B cell (primary cell): ENCODE measurements at regions not wholly inside any gene's neighbourhood (a gene's known extent, or its start where the extent isn't known, plus 50 kb on each side); places are given as distances from the start of the nearest gene placed in this dataset.

Source experiments
- ATAC-seq: fragments of 200-7000 bp; cut with Tn5 transposase; one replicate; pipeline ENCODE4 v1.10.0; 2021; ENCODE audit warnings: low read depth, mild to moderate bottlenecking, moderate number of reproducible peaks, moderate library complexity
- CTCF ChIA-PET: fragments of 350-600 bp; sonication (Branson Sonifier 250); formaldehyde crosslinking; loops from one replicate; lab custom pipeline; 2021; ENCODE audit warnings: antibody characterized with exemption, inconsistent platforms; lab: Charles Lee
- POLR2A ChIA-PET: fragments of 350-600 bp; sonication (Branson Sonifier 250); formaldehyde crosslinking; loops from one replicate; lab custom pipeline; 2021; ENCODE audit warnings: antibody characterized with exemption; lab: Charles Lee
- DNase-seq: peaks from one replicate; pipeline ENCODE4 v3.0.0; 2013
- H2AFZ ChIP-seq: 2 replicates; pipeline ENCODE4 v1.6.1; 2012; ENCODE audit warnings: mild to moderate bottlenecking, low read depth, low read length; ENCODE audit not compliant: insufficient read depth, poor library complexity, severe bottlenecking
- H3K27ac ChIP-seq, 2 donors: 1 replicate in 1 of 2; 2 replicates in 1 of 2; pipeline ENCODE4 v1.5.1; 2012 to 2013; ENCODE audit warnings: low read length in 2 of 2, mild to moderate bottlenecking in 2 of 2, moderate library complexity in 1 of 2
- H3K27me3 ChIP-seq, 4 experiments: fragments of 200-600 bp in 1 of 4; sonication (generic) in 1 of 4; replicated peaks in 1 of 4; 1 replicate in 2 of 4; 2 replicates in 2 of 4; pipeline versions ENCODE4 v1.6.1 to v1.7.0; 2013 to 2016; ENCODE audit warnings: low read length in 3 of 4, mild to moderate bottlenecking in 2 of 4, mixed read lengths in 1 of 4, moderate library complexity in 1 of 4; ENCODE audit not compliant: insufficient read depth in 4 of 4, control insufficient read depth in 3 of 4; ENCODE audit errors: control extremely low read depth in 1 of 4
- H3K36me3 ChIP-seq, 2 experiments: replicated peaks in 1 of 2; 1 replicate in 1 of 2; 2 replicates in 1 of 2; pipeline versions ENCODE4 v1.6.1 to v1.7.1; 2013; ENCODE audit warnings: low read length in 1 of 2; ENCODE audit not compliant: insufficient read depth in 2 of 2, control insufficient read depth in 1 of 2; ENCODE audit errors: control extremely low read depth in 1 of 2, extremely low read depth in 1 of 2
- H3K4me1 ChIP-seq, 2 donors: fragments of 200-600 bp in 1 of 2; sonication (generic) in 1 of 2; 1 replicate in 1 of 2; 2 replicates in 1 of 2; pipeline versions ENCODE4 v1.5.1 to v1.6.1; 2013 to 2017; ENCODE audit warnings: low read length in 2 of 2; ENCODE audit not compliant: control insufficient read depth in 2 of 2, insufficient read depth in 2 of 2
- H3K4me2 ChIP-seq: replicated peaks from 2 replicates; pipeline ENCODE3; 2012; ENCODE audit warnings: mild to moderate bottlenecking, low read depth, low read length; ENCODE audit not compliant: poor library complexity, severe bottlenecking
- H3K4me3 ChIP-seq, 5 experiments: fragments of 200-600 bp in 1 of 5; sonication (generic) in 1 of 5; 1 replicate in 3 of 5; 2 replicates in 2 of 5; pipeline versions ENCODE4 v1.5.1 to v1.7.0; 2011 to 2016; ENCODE audit warnings: low read length in 4 of 5, mild to moderate bottlenecking in 4 of 5, low read depth in 2 of 5, control low read depth in 1 of 5, moderate library complexity in 1 of 5; ENCODE audit not compliant: insufficient read depth in 1 of 5; ENCODE audit errors: control extremely low read depth in 1 of 5, extremely low read depth in 1 of 5
- H3K79me2 ChIP-seq: fragments of 200-600 bp; sonication (generic); one replicate; pipeline ENCODE4 v1.6.0; 2016; ENCODE audit warnings: low read length; ENCODE audit not compliant: control insufficient read depth, insufficient read depth
- H3K9ac ChIP-seq: fragments of 200-600 bp; sonication (generic); 2 replicates; pipeline ENCODE4 v1.6.1; 2017; ENCODE audit warnings: mild to moderate bottlenecking, low read length, moderate library complexity
- H3K9me3 ChIP-seq, 3 donors: one replicate each; pipeline versions ENCODE4 v1.6.1 to v1.7.1; 2013; ENCODE audit warnings: low read length in 2 of 3; ENCODE audit not compliant: control insufficient read depth in 2 of 3, insufficient read depth in 1 of 3; ENCODE audit errors: control extremely low read depth in 1 of 3
- H4K20me1 ChIP-seq: 2 replicates; pipeline ENCODE4 v1.6.0; 2012; ENCODE audit warnings: mild to moderate bottlenecking, low read length; ENCODE audit not compliant: insufficient read depth, control insufficient read depth, poor library complexity, severe bottlenecking
- H3K27ac Mint-ChIP-seq: one replicate; pipeline ENCODE4 v1.8.0; 2021; ENCODE audit warnings: mixed read lengths
- H3K27me3 Mint-ChIP-seq: one replicate; pipeline ENCODE4 v1.8.0; 2021; ENCODE audit warnings: mixed read lengths
- H3K4me1 Mint-ChIP-seq: one replicate; pipeline ENCODE4 v1.8.0; 2021; ENCODE audit warnings: mixed read lengths
- H3K4me3 Mint-ChIP-seq: one replicate; pipeline ENCODE4 v1.8.0; 2021; ENCODE audit warnings: mixed read lengths
- H3K9me3 Mint-ChIP-seq: one replicate; pipeline ENCODE4 v1.8.0; 2022; ENCODE audit warnings: mixed read lengths; ENCODE audit not compliant: insufficient read depth
- CTCF ChIP-seq: fragments of 200-600 bp; IDR thresholded peaks from one replicate; pipeline ENCODE4 v1.8.0; 2022; ENCODE audit warnings: antibody characterized with exemption, mild to moderate bottlenecking
- EZH2 ChIP-seq: IDR thresholded peaks from 2 replicates; pipeline ENCODE4 v1.6.1; 2012; ENCODE audit warnings: borderline replicate concordance, low read depth, mild to moderate bottlenecking, moderate library complexity, low read length; ENCODE audit not compliant: insufficient read depth, poor library complexity, severe bottlenecking
- WGBS: methylation state at CpG from one replicate; pipeline ENCODE4 v1.1.5; 2013; ENCODE audit warnings: missing lambda C conversion rate; ENCODE audit not compliant: insufficient coverage; 5-methylcytosine and 5-hydroxymethylcytosine counted together
- intact Hi-C: fragments of 100-400 bp; cut with micrococcal nuclease; formaldehyde crosslinking; loops from one replicate; pipeline ENCODE4 v1.10.0; 2022

- H3K4me1 ChIP-seq: no peaks in the 10 kb centered on the region
- H3K27me3 ChIP-seq: peaks cover 0 to 3% (median 1%) of the 10 kb centered on the region in 4 experiments
- DNase-seq: no peak
- intact Hi-C loops: no loop called here
- Mint-ChIP-seq H3K27ac (no peak overlapping the region), H3K4me1 (no peaks in the 10 kb centered on the region), H3K4me3 (no peak overlapping the region), H3K9me3 (no peaks in the 10 kb centered on the region), H3K27me3 (peaks cover 19% of the 10 kb centered on the region)
- no peaks in the 10 kb centered on the region for H3K9me3 ChIP-seq
- ATAC-seq: no peak
- H3K4me2 ChIP-seq: no peak overlapping the region
- H3K9ac ChIP-seq: no peak overlapping the region
- ChIA-PET POLR2A (no interaction called here), CTCF (no interaction called here)
- no peaks in the 10 kb centered on the region for H3K79me2 ChIP-seq
- TF ChIP-seq CTCF (no peak), EZH2 (no peak)
- H3K27ac ChIP-seq: no peak overlapping the region
- no peak overlapping the region for H2AFZ ChIP-seq
- WGBS: 100% methylated on average over 1 of the region's 2 CpGs
- H4K20me1 ChIP-seq: no peaks in the 10 kb centered on the region
- no peak overlapping the region for H3K4me3 ChIP-seq
- H3K36me3 ChIP-seq: no peaks in the 10 kb centered on the region
These were observed 105.3 kb upstream of the CDYL start for GRCh38 chr6:4670824-4671409.

GRCh38 chr6:4670290-4670689 is 105.9 kb upstream of the CDYL start:
- no peaks in the 10 kb centered on the region for H3K4me1 Mint-ChIP-seq
- no peaks in the 10 kb centered on the region for H4K20me1 ChIP-seq
- H3K27ac Mint-ChIP-seq: no peak overlapping the region

More at GRCh38 chr6:4670290-4670689, 105.9 kb upstream of the CDYL start:
- ChIA-PET POLR2A (no interaction called here), CTCF (no interaction called here)
- Histone ChIP-seq H3K4me2 (no peak overlapping the region), H3K4me1 (no peaks in the 10 kb centered on the region), H2AFZ (no peak overlapping the region), H3K27ac (no peak overlapping the region), H3K9ac (no peak overlapping the region), H3K36me3 (no peaks in the 10 kb centered on the region), H3K4me3 (no peak overlapping the region), H3K79me2 (no peaks in the 10 kb centered on the region), H3K27me3 (peaks cover 0 to 3% (median 1%) of the 10 kb centered on the region in 4 experiments), H3K9me3 (no peaks in the 10 kb centered on the region)
- peaks cover 16% of the 10 kb centered on the region for H3K27me3 Mint-ChIP-seq
- H3K9me3 Mint-ChIP-seq: no peaks in the 10 kb centered on the region
- ATAC-seq (no peak), DNase-seq (no peak)
- WGBS: 96% methylated on average over 5 of the region's 10 CpGs
- H3K4me3 Mint-ChIP-seq: no peak overlapping the region
- TF ChIP-seq CTCF: no peak
- no peak for TF ChIP-seq EZH2
- intact Hi-C loops: no loop called here
